LHCN-M2 (cell line): ENCODE measurements at regions not wholly inside any gene's neighbourhood (a gene's known extent, or its start where the extent isn't known, plus 50 kb on each side); places are given as distances from the start of the nearest gene placed in this dataset.
A peak's percentile ranks its signal among the peaks of the same experiment; 100 is the strongest.

Source experiments
- DNase-seq: peaks from one replicate; pipeline ENCODE4 v3.0.0-alpha.2; 2012; ENCODE audit warnings: low read depth

GRCh38 chr15:36251450-36251849 lies 328.0 kb upstream of the CDIN1 start:
- peak; percentile 29 for DNase-seq

GRCh38 chr15:36252146-36252711 lies 327.2 kb upstream of the CDIN1 start:
- DNase-seq = no peak

GRCh38 chr15:36254426-36254825 lies 325.0 kb upstream of the CDIN1 start:
- DNase-seq = no peak

- no peak for DNase-seq
Observed at GRCh38 chr15:36256404-36256807, 323.0 kb upstream of the CDIN1 start.

- DNase-seq = no peak
Observed at GRCh38 chr15:36263666-36264065, 315.8 kb upstream of the CDIN1 start.

- no peak for DNase-seq
Observed at GRCh38 chr15:36265422-36265821, 314.0 kb upstream of the CDIN1 start.

GRCh38 chr15:36271048-36271447 lies 308.4 kb upstream of the CDIN1 start:
- DNase-seq = no peak

GRCh38 chr15:36275656-36276055 lies 303.8 kb upstream of the CDIN1 start:
- no peak for DNase-seq

GRCh38 chr15:36278219-36278618 lies 301.2 kb upstream of the CDIN1 start:
- DNase-seq = peak; percentile 44

- no peak for DNase-seq
Observed at GRCh38 chr15:36282821-36283220, 296.6 kb upstream of the CDIN1 start.

- no peak for DNase-seq
Observed at GRCh38 chr15:36284911-36285310, 294.5 kb upstream of the CDIN1 start.

GRCh38 chr15:36291501-36291900 lies 287.9 kb upstream of the CDIN1 start:
- no peak for DNase-seq

GRCh38 chr15:36294359-36294758 lies 285.1 kb upstream of the CDIN1 start:
- DNase-seq = peak; percentile 6

- DNase-seq = no peak
Observed at GRCh38 chr15:36301947-36302346, 277.5 kb upstream of the CDIN1 start.

- no peak for DNase-seq
Observed at GRCh38 chr15:36313021-36313420, 266.4 kb upstream of the CDIN1 start.

- no peak for DNase-seq
Observed at GRCh38 chr15:36313736-36314280, 265.6 kb upstream of the CDIN1 start.

GRCh38 chr15:36315649-36316048 lies 263.8 kb upstream of the CDIN1 start:
- no peak for DNase-seq

GRCh38 chr15:36323615-36324014 lies 255.8 kb upstream of the CDIN1 start:
- DNase-seq = peak; percentile 20

GRCh38 chr15:36325206-36325605 lies 254.2 kb upstream of the CDIN1 start:
- no peak for DNase-seq

GRCh38 chr15:36329592-36329991 lies 249.8 kb upstream of the CDIN1 start:
- no peak for DNase-seq

- peak; percentile 11 for DNase-seq
Observed at GRCh38 chr15:36330598-36330997, 248.8 kb upstream of the CDIN1 start.

GRCh38 chr15:36331531-36332275 lies 247.7 kb upstream of the CDIN1 start:
- DNase-seq = peak; percentile 23

- DNase-seq = peak; percentile 12
Observed at GRCh38 chr15:36332301-36332700, 247.1 kb upstream of the CDIN1 start.
